ENCODE measurements at regions not wholly inside any gene's neighbourhood (a gene's known extent, or its start where the extent isn't known, plus 50 kb on each side); places are given as distances from the start of the nearest gene placed in this dataset.

DNA sequence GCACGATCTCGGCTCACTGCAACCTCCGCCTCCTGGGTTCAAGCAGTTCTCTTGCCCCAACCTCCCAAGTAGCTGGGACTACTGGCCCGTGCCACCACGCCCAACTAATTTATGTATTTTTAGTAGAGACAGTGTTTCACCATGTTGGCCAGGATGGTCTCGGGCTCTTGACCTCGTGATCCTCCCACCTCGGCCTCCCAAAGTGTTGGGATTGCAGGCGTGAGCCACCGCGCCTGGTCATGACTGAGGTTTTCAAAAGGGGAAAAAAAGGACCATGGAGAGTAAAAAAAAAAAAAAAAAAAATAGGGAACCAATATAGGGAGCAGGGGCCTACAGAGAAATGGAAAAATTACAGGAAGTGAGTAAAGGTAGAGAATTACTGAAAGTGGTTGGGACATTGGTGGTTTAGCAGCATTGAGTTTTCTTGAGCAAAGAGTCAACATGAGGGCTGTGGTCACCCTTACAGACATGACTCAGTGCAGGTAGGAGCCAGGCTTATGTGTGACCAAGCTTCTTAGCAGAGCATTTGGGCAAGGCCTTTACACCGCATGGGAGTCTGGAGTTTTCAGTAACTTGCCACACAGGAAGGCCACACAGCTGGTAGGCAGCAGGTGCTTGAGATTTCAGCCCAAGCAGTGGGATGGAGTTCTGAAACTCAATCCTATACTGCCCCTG lies 447.3 kb downstream of the HS3ST3B1 start:
- no peak for TF ChIP-seq EZH2 (IDR thresholded peaks at IDR 0.05)
- TF ChIP-seq, protein P1, sequence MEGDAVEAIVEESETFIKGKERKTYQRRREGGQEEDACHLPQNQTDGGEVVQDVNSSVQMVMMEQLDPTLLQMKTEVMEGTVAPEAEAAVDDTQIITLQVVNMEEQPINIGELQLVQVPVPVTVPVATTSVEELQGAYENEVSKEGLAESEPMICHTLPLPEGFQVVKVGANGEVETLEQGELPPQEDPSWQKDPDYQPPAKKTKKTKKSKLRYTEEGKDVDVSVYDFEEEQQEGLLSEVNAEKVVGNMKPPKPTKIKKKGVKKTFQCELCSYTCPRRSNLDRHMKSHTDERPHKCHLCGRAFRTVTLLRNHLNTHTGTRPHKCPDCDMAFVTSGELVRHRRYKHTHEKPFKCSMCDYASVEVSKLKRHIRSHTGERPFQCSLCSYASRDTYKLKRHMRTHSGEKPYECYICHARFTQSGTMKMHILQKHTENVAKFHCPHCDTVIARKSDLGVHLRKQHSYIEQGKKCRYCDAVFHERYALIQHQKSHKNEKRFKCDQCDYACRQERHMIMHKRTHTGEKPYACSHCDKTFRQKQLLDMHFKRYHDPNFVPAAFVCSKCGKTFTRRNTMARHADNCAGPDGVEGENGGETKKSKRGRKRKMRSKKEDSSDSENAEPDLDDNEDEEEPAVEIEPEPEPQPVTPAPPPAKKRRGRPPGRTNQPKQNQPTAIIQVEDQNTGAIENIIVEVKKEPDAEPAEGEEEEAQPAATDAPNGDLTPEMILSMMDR (IDR thresholded peaks at IDR 0.05): no peak
- H3K9me3 ChIP-seq (ENCODE audit: low read depth): no peaks in the 10 kb centered on the region
- DNase-seq (ENCODE audit: low spot score): no peak
- peaks cover 4% of the 10 kb centered on the region for H3K9me3 Mint-ChIP-seq
- H3K36me3 Mint-ChIP-seq: no peaks in the 10 kb centered on the region
- H3K4me3 ChIP-seq: no peak overlapping the region
- H3K4me3 Mint-ChIP-seq: no peak overlapping the region
- H3K4me2 ChIP-seq: no peak overlapping the region
- no peaks in the 10 kb centered on the region for H3K27me3 ChIP-seq
- no peaks in the 10 kb centered on the region for H4K20me1 ChIP-seq (ENCODE audit: low read depth)
- H3K4me1 ChIP-seq: no peaks in the 10 kb centered on the region
- H3K27me3 Mint-ChIP-seq (ENCODE audit: insufficient read depth, low read depth): peaks cover 4% of the 10 kb centered on the region
- H3K27ac ChIP-seq: no peak overlapping the region
- H3F3A ChIP-seq (ENCODE audit: low read depth): no peaks in the 10 kb centered on the region
- no peaks in the 10 kb centered on the region for H3K36me3 ChIP-seq
- H3K27ac Mint-ChIP-seq: no peak overlapping the region
- H3K9ac ChIP-seq: no peak overlapping the region
- H2AFZ ChIP-seq (replicated peaks): no peak overlapping the region
- no peaks in the 10 kb centered on the region for H3K79me2 ChIP-seq (ENCODE audit: low read depth)
- peaks cover 8% of the 10 kb centered on the region for H3K4me1 Mint-ChIP-seq

DNA sequence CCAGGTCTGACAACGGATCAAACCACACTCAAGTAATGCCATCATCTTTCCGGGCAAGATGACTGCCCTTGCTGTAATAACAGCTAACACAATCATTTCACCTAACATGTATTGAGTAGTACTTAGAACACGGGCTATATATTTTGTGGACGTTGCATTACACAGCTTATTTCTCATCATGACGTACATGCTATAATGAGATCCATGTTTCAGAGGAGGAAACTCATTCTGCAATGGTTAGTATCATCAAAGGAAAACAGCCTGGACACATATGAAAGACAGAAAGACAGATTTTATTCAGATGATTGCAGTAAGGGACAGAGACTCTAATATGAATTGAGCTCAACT lies 446.7 kb downstream of the HS3ST3B1 start:
- Histone ChIP-seq H3K9me3 (ENCODE audit: low read depth) (no peaks in the 10 kb centered on the region), H3K27ac (no peak overlapping the region), H3K9ac (no peak overlapping the region), H3K4me1 (no peaks in the 10 kb centered on the region), H3K4me2 (no peak overlapping the region), H3K27me3 (no peaks in the 10 kb centered on the region), H3K4me3 (no peak overlapping the region), H2AFZ (replicated peaks) (no peak overlapping the region), H3F3A (ENCODE audit: low read depth) (no peaks in the 10 kb centered on the region), H3K36me3 (no peaks in the 10 kb centered on the region), H3K79me2 (ENCODE audit: low read depth) (no peaks in the 10 kb centered on the region), H4K20me1 (ENCODE audit: low read depth) (no peaks in the 10 kb centered on the region)
- Mint-ChIP-seq H3K27me3 (ENCODE audit: insufficient read depth, low read depth) (peaks cover 4% of the 10 kb centered on the region), H3K4me1 (peaks cover 8% of the 10 kb centered on the region), H3K27ac (no peak overlapping the region), H3K4me3 (no peak overlapping the region), H3K9me3 (peaks cover 4% of the 10 kb centered on the region), H3K36me3 (no peaks in the 10 kb centered on the region)
- TF ChIP-seq EZH2 (IDR thresholded peaks at IDR 0.05): no peak
- TF ChIP-seq, protein P1 (IDR thresholded peaks at IDR 0.05): no peak
- TF ChIP-seq EZH2phosphoT487 (IDR thresholded peaks at IDR 0.05): no peak
- no peak for DNase-seq (ENCODE audit: low spot score)

DNA sequence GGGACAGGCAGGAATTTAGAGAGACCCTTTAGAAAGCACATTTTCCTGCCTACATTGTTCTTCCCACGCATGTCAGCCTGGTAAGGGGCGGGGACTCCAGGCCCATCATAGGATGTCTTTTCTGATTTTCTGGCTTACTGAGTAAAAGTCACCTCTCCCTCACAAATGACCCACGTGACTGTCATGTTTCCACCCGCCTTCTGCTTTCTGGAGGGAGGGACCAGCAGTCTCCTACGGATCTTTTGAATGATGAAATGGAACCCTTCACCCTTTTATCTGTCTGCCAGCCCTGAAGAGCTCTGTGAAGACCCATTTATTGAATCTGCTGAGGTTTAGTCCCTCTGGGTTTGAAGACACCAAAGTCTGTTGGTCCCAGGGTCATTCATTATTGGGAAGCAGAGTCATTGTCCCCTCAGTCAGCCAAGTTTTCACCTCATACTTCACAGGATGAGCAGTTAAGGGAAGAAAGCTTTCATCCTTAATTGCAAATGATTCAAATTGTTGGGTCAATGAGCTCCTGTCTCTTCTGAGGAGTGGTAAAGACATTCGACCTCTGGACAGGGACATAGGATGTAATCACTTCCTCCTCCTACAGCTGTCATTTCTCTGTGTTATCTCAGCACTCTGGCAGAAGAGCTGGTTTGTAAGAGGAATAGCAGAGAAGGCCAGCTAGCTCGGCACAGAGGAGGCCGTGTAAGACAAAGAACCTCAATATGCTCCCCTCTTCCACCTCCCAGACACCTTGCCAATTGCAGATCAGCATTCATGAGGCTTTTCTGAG lies 446.1 kb downstream of the HS3ST3B1 start:
- TF ChIP-seq, protein P1 (IDR thresholded peaks at IDR 0.05): no peak
- no peak for TF ChIP-seq EZH2phosphoT487 (IDR thresholded peaks at IDR 0.05)
- TF ChIP-seq EZH2 (IDR thresholded peaks at IDR 0.05): no peak
- H3K36me3 ChIP-seq: no peaks in the 10 kb centered on the region
- no peaks in the 10 kb centered on the region for H3K27me3 ChIP-seq
- no peak overlapping the region for H3K27ac ChIP-seq
- Mint-ChIP-seq H3K27me3 (ENCODE audit: insufficient read depth, low read depth) (peaks cover 4% of the 10 kb centered on the region), H3K36me3 (no peaks in the 10 kb centered on the region), H3K27ac (no peak overlapping the region), H3K4me3 (no peak overlapping the region), H3K4me1 (peaks cover 8% of the 10 kb centered on the region), H3K9me3 (peaks cover 4% of the 10 kb centered on the region)
- no peaks in the 10 kb centered on the region for H3F3A ChIP-seq (ENCODE audit: low read depth)
- no peaks in the 10 kb centered on the region for H3K4me1 ChIP-seq
- H3K9me3 ChIP-seq (ENCODE audit: low read depth): no peaks in the 10 kb centered on the region
- no peak overlapping the region for H3K4me2 ChIP-seq
- no peak overlapping the region for H3K4me3 ChIP-seq
- H3K79me2 ChIP-seq (ENCODE audit: low read depth): no peaks in the 10 kb centered on the region
- no peak overlapping the region for H2AFZ ChIP-seq (replicated peaks)
- no peak for DNase-seq (ENCODE audit: low spot score)
- H4K20me1 ChIP-seq (ENCODE audit: low read depth): no peaks in the 10 kb centered on the region
- H3K9ac ChIP-seq: no peak overlapping the region
